H9 (cell line): ENCODE measurements at regions not wholly inside any gene's neighbourhood (a gene's known extent, or its start where the extent isn't known, plus 50 kb on each side); places are given as distances from the start of the nearest gene placed in this dataset.

ENCODE experiments used
- DNase-seq: peaks from one replicate; pipeline ENCODE4 v3.0.0-alpha.2; 2017
- H2AFZ ChIP-seq: one replicate; pipeline ENCODE4 v1.6.1; 2013; ENCODE audit warnings: mild to moderate bottlenecking, low read length, control low read depth, moderate library complexity
- H2AK5ac ChIP-seq: 2 replicates; pipeline ENCODE4 v1.6.1; 2013; ENCODE audit warnings: low read length, control low read depth, mixed read lengths; ENCODE audit not compliant: insufficient read length
- H2BK120ac ChIP-seq: one replicate; pipeline ENCODE4 v1.6.1; 2013; ENCODE audit warnings: low read depth, mild to moderate bottlenecking, low read length, control low read depth, inconsistent platforms; ENCODE audit not compliant: poor library complexity, severe bottlenecking
- H2BK12ac ChIP-seq: 2 replicates; pipeline ENCODE4 v1.6.1; 2013; ENCODE audit warnings: low read length, control low read depth, mixed read lengths, low read depth; ENCODE audit not compliant: insufficient read length
- H2BK15ac ChIP-seq: 2 replicates; pipeline ENCODE4 v1.6.1; 2013; ENCODE audit warnings: low read depth, low read length, control low read depth
- H2BK20ac ChIP-seq: one replicate; pipeline ENCODE4 v1.6.1; 2013; ENCODE audit warnings: low read depth, mild to moderate bottlenecking, low read length, control low read depth, inconsistent platforms; ENCODE audit not compliant: poor library complexity, severe bottlenecking
- H2BK5ac ChIP-seq: 2 replicates; pipeline ENCODE4 v1.6.1; 2013; ENCODE audit warnings: low read length, control low read depth, mixed read lengths; ENCODE audit not compliant: insufficient read length
- H3K14ac ChIP-seq: 2 replicates; pipeline ENCODE4 v1.6.1; 2013; ENCODE audit warnings: low read length, control low read depth; ENCODE audit not compliant: insufficient read depth
- H3K18ac ChIP-seq: 2 replicates; pipeline ENCODE4 v1.6.1; 2013; ENCODE audit warnings: low read depth, mild to moderate bottlenecking, mixed read lengths, low read length, control low read depth; ENCODE audit not compliant: insufficient read length
- H3K23ac ChIP-seq: 2 replicates; pipeline ENCODE4 v1.6.1; 2013; ENCODE audit warnings: low read length, control low read depth, mixed read lengths, low read depth; ENCODE audit not compliant: insufficient read length
- H3K23me2 ChIP-seq: 2 replicates; pipeline ENCODE4 v1.6.1; 2013; ENCODE audit warnings: low read depth, mild to moderate bottlenecking, mixed read lengths, low read length, control low read depth; ENCODE audit not compliant: insufficient read length, poor library complexity, severe bottlenecking
- H3K27ac ChIP-seq: 2 replicates; pipeline ENCODE4 v1.5.1; 2013; ENCODE audit warnings: low read length, control low read depth, mixed read lengths, low read depth; ENCODE audit not compliant: insufficient read length
- H3K27me3 ChIP-seq: 2 replicates; pipeline ENCODE4 v1.6.1; 2013; ENCODE audit warnings: low read length, control low read depth, inconsistent platforms; ENCODE audit not compliant: insufficient read depth
- H3K4ac ChIP-seq: 2 replicates; pipeline ENCODE4 v1.6.1; 2013; ENCODE audit warnings: low read depth, mild to moderate bottlenecking, control low read depth, inconsistent platforms, low read length, moderate library complexity
- H3K4me1 ChIP-seq: 2 replicates; pipeline ENCODE4 v1.6.1; 2013; ENCODE audit warnings: low read length, control low read depth, inconsistent platforms; ENCODE audit not compliant: insufficient read depth
- H3K4me2 ChIP-seq: 2 replicates; pipeline ENCODE4 v1.6.1; 2013; ENCODE audit warnings: low read length, control low read depth, mixed read lengths; ENCODE audit not compliant: insufficient read length, insufficient read depth
- H3K56ac ChIP-seq: 2 replicates; pipeline ENCODE4 v1.6.1; 2013; ENCODE audit warnings: low read depth, mild to moderate bottlenecking, mixed read lengths, low read length, control low read depth; ENCODE audit not compliant: insufficient read length
- H3K79me1 ChIP-seq: 2 replicates; pipeline ENCODE4 v1.6.1; 2013; ENCODE audit warnings: low read depth, mild to moderate bottlenecking, moderate library complexity, low read length, control low read depth, inconsistent platforms; ENCODE audit not compliant: insufficient read depth, poor library complexity, severe bottlenecking
- H3K79me2 ChIP-seq: 2 replicates; pipeline ENCODE4 v1.6.1; 2013; ENCODE audit warnings: low read length, control low read depth, inconsistent platforms; ENCODE audit not compliant: insufficient read depth
- H3K9ac ChIP-seq: 2 replicates; pipeline ENCODE4 v1.6.1; 2013; ENCODE audit warnings: low read length, control low read depth, mixed read lengths; ENCODE audit not compliant: insufficient read length; ENCODE audit errors: extremely low read depth
- H3K9me3 ChIP-seq: one replicate; pipeline ENCODE4 v1.6.1; 2013; ENCODE audit warnings: low read depth, low read length, inconsistent platforms; ENCODE audit not compliant: control insufficient read depth
- H3T11ph ChIP-seq: one replicate; pipeline ENCODE4 v1.6.1; 2013; ENCODE audit warnings: mild to moderate bottlenecking, low read length, control low read depth, inconsistent platforms
- H4K20me1 ChIP-seq: one replicate; pipeline ENCODE4 v1.6.1; 2013; ENCODE audit not compliant: control insufficient read depth, insufficient read length, insufficient read depth
- H4K5ac ChIP-seq: 2 replicates; pipeline ENCODE4 v1.6.1; 2013; ENCODE audit warnings: low read depth, mild to moderate bottlenecking, mixed read lengths, low read length, control low read depth; ENCODE audit not compliant: insufficient read length
- H4K8ac ChIP-seq: replicated peaks from 2 replicates; pipeline ENCODE4 v1.6.1; 2013; ENCODE audit warnings: low read length, control low read depth, mixed read lengths, low read depth; ENCODE audit not compliant: insufficient read length
- H4K91ac ChIP-seq: 2 replicates; pipeline ENCODE4 v1.6.1; 2013; ENCODE audit warnings: low read depth, mild to moderate bottlenecking, moderate library complexity, mixed read lengths, low read length, control low read depth; ENCODE audit not compliant: insufficient read length
- H3K27ac Mint-ChIP-seq, 3 experiments: 2 replicates in 2 of 3; 3 replicates in 1 of 3; pipeline ENCODE4 v1.8.0; 2020 to 2021; ENCODE audit warnings: mixed read lengths in 3 of 3, mild to moderate bottlenecking in 1 of 3, moderate library complexity in 1 of 3
- H3K27me3 Mint-ChIP-seq: 2 replicates; pipeline ENCODE4 v1.8.0; 2021; ENCODE audit warnings: low read depth, mild to moderate bottlenecking, moderate library complexity, mixed read lengths
- H3K36me3 Mint-ChIP-seq, 3 experiments: 2 replicates in 2 of 3; 3 replicates in 1 of 3; pipeline ENCODE4 v1.8.0; 2020 to 2021; ENCODE audit warnings: low read depth in 3 of 3, mixed read lengths in 3 of 3; ENCODE audit not compliant: insufficient read depth in 1 of 3
- H3K4me1 Mint-ChIP-seq, 2 experiments: 2 replicates each; pipeline ENCODE4 v1.8.0; 2020; ENCODE audit warnings: mixed read lengths in 2 of 2
- H3K4me3 Mint-ChIP-seq, 2 experiments: 2 replicates in 1 of 2; 3 replicates in 1 of 2; pipeline ENCODE4 v1.8.0; 2020 to 2021; ENCODE audit warnings: mild to moderate bottlenecking in 2 of 2, mixed read lengths in 2 of 2, moderate library complexity in 1 of 2
- H3K9me3 Mint-ChIP-seq, 2 experiments: 2 replicates in 1 of 2; 3 replicates in 1 of 2; pipeline ENCODE4 v1.8.0; 2020; ENCODE audit warnings: mild to moderate bottlenecking in 2 of 2, mixed read lengths in 2 of 2, moderate library complexity in 1 of 2
- WGBS: extraction: QIAGEN DNeasy Blood & Tissue Kit; methylation state at CpG from one replicate; pipeline ENCODE4 v1.1.7; 2013; ENCODE audit warnings: missing lambda C conversion rate, low lambda C conversion rate, mixed read lengths; ENCODE audit not compliant: insufficient read length; ENCODE audit errors: extremely low coverage; 5-methylcytosine and 5-hydroxymethylcytosine counted together
- TF ChIP-seq, protein P1 (sequence below): fragments of 200-600 bp; sonication (generic); conservative IDR thresholded peaks from 3 replicates; pipeline ENCODE4 v1.8.0; 2021; ENCODE audit warnings: antibody characterized with exemption, mild to moderate bottlenecking

DNA sequence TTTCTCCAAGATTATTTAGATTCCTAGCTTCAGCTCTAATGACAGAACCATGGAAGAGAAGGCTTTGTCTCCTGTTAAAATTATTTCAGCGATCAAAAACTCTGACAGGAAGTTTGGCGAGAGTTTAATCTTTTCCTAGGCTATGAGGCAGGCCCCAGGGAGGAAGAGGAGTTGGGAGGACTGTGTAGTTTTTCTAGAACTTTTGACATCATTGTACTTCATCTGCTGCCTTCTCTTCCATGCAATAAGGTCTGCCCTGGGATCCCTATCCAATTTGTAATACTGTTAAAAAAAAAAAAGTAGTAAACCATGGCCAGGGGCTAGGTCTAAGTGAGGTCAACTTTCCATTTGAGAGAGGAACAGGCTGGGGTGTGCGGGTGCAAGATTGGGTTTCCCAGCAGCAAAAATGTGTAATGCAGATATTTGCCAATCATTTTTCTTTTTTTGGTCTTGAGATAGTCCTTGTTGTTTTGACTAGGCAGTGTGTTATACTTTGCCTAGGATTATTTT, 261.9 kb upstream of the ANKH start:
- Histone ChIP-seq H2BK20ac (no peak overlapping the region), H3K27ac (no peak overlapping the region), H3K18ac (no peak overlapping the region), H3K9ac (no peak overlapping the region), H3K4me2 (no peak overlapping the region), H2AK5ac (no peak overlapping the region), H2BK5ac (no peak overlapping the region), H3T11ph (no peak overlapping the region), H3K23ac (no peak overlapping the region), H4K8ac (no peak overlapping the region), H3K4ac (no peak overlapping the region), H4K5ac (no peak overlapping the region), H3K27me3 (no peaks in the 10 kb centered on the region; the same call in 1 of the 2 replicates), H3K4me1 (peaks cover 3% of the 10 kb centered on the region; the same call in 1 of the 2 replicates), H3K14ac (no peak overlapping the region), H2BK15ac (no peak overlapping the region), H2BK12ac (no peak overlapping the region), H2AFZ (no peak overlapping the region), H3K9me3 (no peaks in the 10 kb centered on the region), H3K79me2 (no peaks in the 10 kb centered on the region), H4K20me1 (no peaks in the 10 kb centered on the region), H2BK120ac (no peak overlapping the region), H4K91ac (no peak overlapping the region), H3K56ac (no peak overlapping the region), H3K79me1 (no peaks in the 10 kb centered on the region), H3K23me2 (no peaks in the 10 kb centered on the region)
- no peak for DNase-seq
- WGBS, result no CpG with 5 or more reads among the region's 3 CpGs
- TF ChIP-seq, protein P1, sequence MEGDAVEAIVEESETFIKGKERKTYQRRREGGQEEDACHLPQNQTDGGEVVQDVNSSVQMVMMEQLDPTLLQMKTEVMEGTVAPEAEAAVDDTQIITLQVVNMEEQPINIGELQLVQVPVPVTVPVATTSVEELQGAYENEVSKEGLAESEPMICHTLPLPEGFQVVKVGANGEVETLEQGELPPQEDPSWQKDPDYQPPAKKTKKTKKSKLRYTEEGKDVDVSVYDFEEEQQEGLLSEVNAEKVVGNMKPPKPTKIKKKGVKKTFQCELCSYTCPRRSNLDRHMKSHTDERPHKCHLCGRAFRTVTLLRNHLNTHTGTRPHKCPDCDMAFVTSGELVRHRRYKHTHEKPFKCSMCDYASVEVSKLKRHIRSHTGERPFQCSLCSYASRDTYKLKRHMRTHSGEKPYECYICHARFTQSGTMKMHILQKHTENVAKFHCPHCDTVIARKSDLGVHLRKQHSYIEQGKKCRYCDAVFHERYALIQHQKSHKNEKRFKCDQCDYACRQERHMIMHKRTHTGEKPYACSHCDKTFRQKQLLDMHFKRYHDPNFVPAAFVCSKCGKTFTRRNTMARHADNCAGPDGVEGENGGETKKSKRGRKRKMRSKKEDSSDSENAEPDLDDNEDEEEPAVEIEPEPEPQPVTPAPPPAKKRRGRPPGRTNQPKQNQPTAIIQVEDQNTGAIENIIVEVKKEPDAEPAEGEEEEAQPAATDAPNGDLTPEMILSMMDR, result no peak
- Mint-ChIP-seq H3K9me3 (peaks cover 0 to 6% of the 10 kb centered on the region in 2 experiments; a peak in 3 of 5 replicates), H3K4me1 (peaks cover 11 to 14% of the 10 kb centered on the region in 2 experiments), H3K4me3 (no peak overlapping the region), H3K27ac (no peak overlapping the region), H3K36me3 (peaks cover 0 to 9% (median 5%) of the 10 kb centered on the region in 3 experiments; a peak in 4 of 7 replicates), H3K27me3 (no peaks in the 10 kb centered on the region)
